Left kidney (tissue), 1 donor: ENCODE measurements at regions not wholly inside any gene's neighbourhood (a gene's known extent, or its start where the extent isn't known, plus 50 kb on each side); places are given as distances from the start of the nearest gene placed in this dataset.
A peak's percentile ranks its signal among the peaks of the same experiment; 100 is the strongest.

ENCODE experiments used
- DNase-seq: peaks from one replicate; pipeline ENCODE4 v3.0.0-alpha.2; 2013

- DNase-seq = peak; percentile 19
These were observed 158.2 kb downstream of the BARHL2 start for GRCh38 chr1:90558754-90559378.

- no peak for DNase-seq
These were observed 159.0 kb downstream of the BARHL2 start for GRCh38 chr1:90558126-90558525.

GRCh38 chr1:90557706-90558105, 159.4 kb downstream of the BARHL2 start:
- DNase-seq = no peak

- DNase-seq = no peak
These were observed 166.3 kb downstream of the BARHL2 start for GRCh38 chr1:90550626-90551406.

- peak; percentile 24 for DNase-seq
These were observed 172.7 kb downstream of the BARHL2 start for GRCh38 chr1:90544356-90544755.

- no peak for DNase-seq
These were observed 179.3 kb downstream of the BARHL2 start for GRCh38 chr1:90537606-90538362.

- no peak for DNase-seq
These were observed 182.3 kb downstream of the BARHL2 start for GRCh38 chr1:90534663-90535295.

- no peak for DNase-seq
These were observed 183.0 kb downstream of the BARHL2 start for GRCh38 chr1:90534116-90534515.

GRCh38 chr1:90526954-90527353, 190.1 kb downstream of the BARHL2 start:
- no peak for DNase-seq

GRCh38 chr1:90522432-90522831, 194.7 kb downstream of the BARHL2 start:
- DNase-seq = no peak

- no peak for DNase-seq
These were observed 203.1 kb downstream of the BARHL2 start for GRCh38 chr1:90513956-90514355.

- no peak for DNase-seq
These were observed 204.7 kb downstream of the BARHL2 start for GRCh38 chr1:90512441-90512840.

- DNase-seq = no peak
These were observed 207.0 kb downstream of the BARHL2 start for GRCh38 chr1:90510143-90510542.

- no peak for DNase-seq
These were observed 207.7 kb downstream of the BARHL2 start for GRCh38 chr1:90509225-90510048.

- no peak for DNase-seq
These were observed 208.5 kb downstream of the BARHL2 start for GRCh38 chr1:90508376-90509167.

- no peak for DNase-seq
These were observed 209.9 kb downstream of the BARHL2 start for GRCh38 chr1:90507173-90507572.

GRCh38 chr1:90505806-90506205, 211.3 kb downstream of the BARHL2 start:
- no peak for DNase-seq

GRCh38 chr1:90504509-90504908, 212.6 kb downstream of the BARHL2 start:
- DNase-seq = no peak

GRCh38 chr1:90502696-90503095, 214.4 kb downstream of the BARHL2 start:
- DNase-seq = no peak

- DNase-seq = no peak
These were observed 214.9 kb downstream of the BARHL2 start for GRCh38 chr1:90502194-90502593.

- no peak for DNase-seq
These were observed 215.8 kb downstream of the BARHL2 start for GRCh38 chr1:90501281-90501680.
